ENCODE measurements at regions not wholly inside any gene's neighbourhood (a gene's known extent, or its start where the extent isn't known, plus 50 kb on each side); places are given as distances from the start of the nearest gene placed in this dataset.

DNA sequence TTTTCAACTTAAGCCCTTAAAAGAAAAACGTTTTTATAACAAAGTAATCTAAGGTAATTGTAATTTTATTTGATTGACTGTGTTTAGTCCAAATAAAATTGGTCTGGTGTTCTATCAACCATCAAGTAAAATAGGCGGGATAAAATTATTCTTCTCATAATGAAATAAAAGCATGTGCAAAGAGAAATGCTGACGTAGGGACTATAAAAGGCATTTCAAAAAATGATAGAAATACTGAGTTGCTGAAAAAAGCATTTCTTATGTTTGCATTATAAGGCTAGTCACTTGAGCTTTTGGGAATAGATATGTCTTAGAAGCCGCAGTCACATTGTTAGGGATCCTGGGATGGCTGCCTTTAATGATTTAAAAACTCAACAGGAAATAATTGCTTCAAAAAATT is 608.0 kb upstream of the JAG1 start:
- no peak for DNase-seq (ENCODE audit: low spot score)

DNA sequence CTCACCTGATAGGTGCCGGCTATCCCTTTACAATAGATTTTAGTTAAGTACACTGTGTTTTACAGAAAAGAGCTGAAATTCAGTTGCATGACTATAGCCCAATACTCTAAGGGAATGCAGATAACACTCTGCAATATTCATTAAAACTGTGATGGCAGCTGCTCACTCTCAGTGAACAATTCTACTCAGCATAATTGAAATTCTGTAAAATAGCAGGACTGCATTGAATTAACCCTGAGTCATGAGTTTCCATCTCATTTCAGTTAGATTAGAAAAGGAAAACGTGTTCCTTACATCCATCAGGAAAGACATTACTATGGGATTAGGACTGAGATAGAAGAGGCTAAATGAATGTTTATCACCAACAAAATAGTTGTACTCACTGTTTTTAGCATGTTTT is 613.3 kb upstream of the JAG1 start:
- DNase-seq (ENCODE audit: low spot score), result no peak

DNA sequence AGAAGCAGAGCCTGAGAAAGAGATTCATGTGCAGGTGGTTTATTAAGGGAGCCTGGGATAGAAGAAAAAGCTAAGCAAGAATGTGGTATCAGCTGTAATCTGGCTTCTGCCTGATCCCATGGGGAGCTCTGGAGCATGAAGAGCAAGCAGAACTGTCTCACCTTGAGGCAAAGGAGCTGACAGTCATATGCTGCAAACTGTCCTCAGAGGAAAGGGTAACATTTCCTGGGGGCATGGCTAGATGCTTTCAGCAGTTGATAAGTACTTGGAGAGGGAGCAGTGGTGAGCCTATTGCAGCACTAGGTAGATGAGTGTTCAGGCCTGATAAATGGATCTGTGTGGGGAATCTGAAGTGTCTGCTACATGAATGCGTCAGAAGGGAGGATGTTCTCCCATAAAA is 621.5 kb upstream of the BTBD3 start:
- DNase-seq (ENCODE audit: low spot score), result no peak

DNA sequence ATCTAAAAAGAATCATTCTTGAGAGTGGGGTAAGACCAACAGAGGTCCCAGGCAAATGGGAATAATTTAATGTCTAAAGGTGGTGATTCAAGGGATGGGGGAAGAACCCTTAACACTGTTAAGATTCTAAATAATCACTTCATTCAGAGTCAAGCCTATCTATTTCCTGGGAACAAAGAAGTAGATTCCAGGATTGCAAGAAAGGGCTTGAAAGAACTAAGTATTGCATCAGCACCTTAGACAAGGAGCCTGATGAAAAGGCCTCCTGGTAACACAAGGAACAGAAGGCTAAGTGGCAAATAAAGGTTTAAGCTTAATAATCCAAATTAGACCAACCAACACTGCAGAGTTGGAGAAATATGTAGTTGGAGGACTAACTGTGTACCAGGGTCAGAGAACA is 620.7 kb upstream of the BTBD3 start:
- DNase-seq (ENCODE audit: low spot score), result no peak

- no peak for DNase-seq (ENCODE audit: low spot score)
Measured at GRCh38 chr20:11301699-11302098, 616.0 kb upstream of the BTBD3 start.

GRCh38 chr20:11302436-11302835 is 615.3 kb upstream of the BTBD3 start:
- no peak for DNase-seq (ENCODE audit: low spot score)

DNA sequence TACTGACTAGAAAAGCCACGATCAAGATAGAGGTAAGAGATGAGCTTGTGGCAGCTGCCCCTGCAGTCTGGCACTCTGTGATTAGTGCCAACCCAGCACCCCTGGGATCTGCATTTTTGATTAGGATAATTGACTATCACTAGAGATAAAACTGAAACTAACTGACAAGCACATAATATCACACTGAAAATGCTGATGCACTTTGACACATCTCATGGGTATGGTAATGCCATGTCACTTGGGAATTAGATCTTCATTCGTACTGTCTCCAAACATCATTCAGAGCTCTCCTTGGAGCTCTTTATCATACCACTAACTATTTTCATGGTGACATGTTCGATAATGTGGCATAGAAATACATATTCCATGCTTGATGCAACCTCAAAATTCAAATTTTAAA is 612.9 kb upstream of the BTBD3 start:
- no peak for DNase-seq (ENCODE audit: low spot score)

DNA sequence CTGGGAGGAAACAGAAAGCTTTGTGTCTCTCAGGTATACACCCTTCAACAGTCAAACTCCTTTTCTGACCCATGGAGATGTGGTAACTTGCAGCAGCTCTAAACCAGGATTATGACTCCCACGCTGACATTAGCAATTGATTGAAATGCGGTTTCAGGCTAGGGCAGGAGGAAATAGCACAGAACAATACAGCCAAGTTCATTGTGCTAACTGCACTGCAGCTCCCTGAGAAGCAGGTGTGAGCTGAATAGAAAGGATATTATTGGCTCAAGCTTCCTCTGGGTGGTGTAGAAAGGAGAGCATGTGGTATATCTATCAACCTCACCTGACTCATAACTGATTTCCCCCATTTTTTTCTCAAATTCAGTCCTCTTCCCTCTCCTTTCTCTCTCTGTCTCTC is 612.3 kb upstream of the BTBD3 start:
- DNase-seq (ENCODE audit: low spot score), result no peak

DNA sequence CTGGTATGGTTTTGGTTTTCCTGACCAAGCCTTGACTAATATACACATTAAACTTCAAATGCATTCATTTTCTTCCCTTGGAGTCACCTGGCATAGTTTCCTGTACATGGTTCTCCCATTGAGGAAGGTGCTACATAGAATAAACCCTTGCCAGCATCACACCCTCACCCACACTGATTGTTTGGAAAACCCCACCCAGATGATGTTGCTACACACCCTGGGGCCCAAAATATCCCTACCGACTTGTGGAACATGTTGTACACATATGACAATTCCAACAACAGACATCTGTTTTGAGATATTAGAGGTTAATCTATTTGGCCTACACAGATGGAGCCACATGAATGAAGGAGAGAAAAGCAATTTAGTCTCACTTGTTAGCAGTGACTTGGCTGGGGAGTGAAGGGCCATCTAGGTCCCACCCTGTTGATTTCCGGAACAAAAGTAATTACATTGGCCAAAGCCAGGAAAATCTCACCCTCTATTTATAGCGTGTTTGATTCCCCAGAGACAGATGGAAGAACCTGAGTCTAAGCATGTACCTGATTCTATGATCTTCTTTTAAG is 606.0 kb upstream of the BTBD3 start:
- DNase-seq (ENCODE audit: low spot score), result no peak

DNA sequence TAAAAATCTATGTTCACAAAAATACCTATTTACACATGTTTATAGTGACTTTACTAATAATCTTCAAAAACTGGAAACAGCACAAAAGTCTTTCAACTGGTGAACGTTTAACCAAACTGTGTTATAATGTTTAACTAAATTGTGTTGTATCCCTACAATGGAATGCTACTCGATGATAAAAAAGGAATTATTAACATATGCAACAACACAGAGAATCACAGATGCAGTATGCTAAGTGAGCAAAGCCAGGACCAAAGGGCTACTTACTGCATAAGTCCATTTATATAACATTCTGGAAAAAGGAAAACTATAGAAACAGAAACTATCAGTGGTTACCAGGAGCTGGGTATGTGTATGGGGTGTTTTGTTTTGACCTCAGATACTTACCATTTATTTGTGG is 602.2 kb upstream of the BTBD3 start:
- no peak for DNase-seq (ENCODE audit: low spot score)

- no peak for DNase-seq (ENCODE audit: low spot score)
Measured at GRCh38 chr20:11316244-11316643, 601.4 kb upstream of the BTBD3 start.

- DNase-seq (ENCODE audit: low spot score), result no peak
Measured at GRCh38 chr20:11320033-11320432, 597.7 kb upstream of the BTBD3 start.

DNA sequence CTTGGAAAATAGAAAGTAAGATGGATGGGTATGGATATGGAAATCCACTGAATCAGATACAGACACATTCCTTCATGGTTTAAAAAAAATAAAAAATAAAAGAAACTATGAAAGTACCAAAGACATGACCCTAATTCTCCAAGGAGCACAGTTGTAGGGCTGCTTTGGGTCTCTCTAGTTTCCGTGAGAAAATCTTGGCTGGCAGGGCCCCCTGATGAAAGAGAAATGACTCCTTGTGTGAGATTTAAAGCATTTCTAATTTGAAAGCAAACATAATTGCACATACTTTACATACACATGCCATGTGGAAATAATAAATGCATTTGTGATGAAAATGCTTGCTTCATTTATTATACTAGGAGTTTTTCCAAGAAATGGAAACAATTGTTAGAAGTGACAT is 593.9 kb upstream of the BTBD3 start:
- no peak for DNase-seq (ENCODE audit: low spot score)

DNA sequence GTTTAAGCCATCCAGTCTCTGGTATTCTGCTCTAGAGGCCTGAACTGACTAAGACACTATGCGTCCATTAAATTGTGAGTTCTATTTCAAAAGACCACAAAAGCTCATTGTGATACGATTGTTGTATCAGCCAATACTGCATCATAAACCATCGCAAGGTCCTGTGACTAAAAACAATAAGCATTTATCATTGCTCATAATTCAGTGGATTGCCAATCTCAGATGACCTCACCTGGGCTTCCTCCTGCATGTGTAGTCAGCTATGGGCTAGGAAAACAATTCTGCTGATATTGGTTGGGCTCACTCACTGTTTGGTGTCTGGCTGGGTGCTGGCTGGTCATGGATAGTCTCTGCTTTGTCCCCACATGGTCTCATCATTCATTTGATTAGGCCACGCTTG is 592.7 kb upstream of the BTBD3 start:
- DNase-seq (ENCODE audit: low spot score), result no peak

- DNase-seq (ENCODE audit: low spot score), result no peak
Measured at GRCh38 chr20:11328839-11329238, 588.9 kb upstream of the BTBD3 start.

- DNase-seq (ENCODE audit: low spot score), result no peak
Measured at GRCh38 chr20:11329271-11329670, 588.4 kb upstream of the BTBD3 start.

GRCh38 chr20:11331096-11331495 is 586.6 kb upstream of the BTBD3 start:
- no peak for DNase-seq (ENCODE audit: low spot score)

- no peak for DNase-seq (ENCODE audit: low spot score)
Measured at GRCh38 chr20:11332381-11332780, 585.3 kb upstream of the BTBD3 start.

- no peak for DNase-seq (ENCODE audit: low spot score)
Measured at GRCh38 chr20:11333634-11334033, 584.1 kb upstream of the BTBD3 start.

GRCh38 chr20:11337361-11338130 is 580.1 kb upstream of the BTBD3 start:
- no peak for DNase-seq (ENCODE audit: low spot score)

GRCh38 chr20:11338496-11339306 is 579.0 kb upstream of the BTBD3 start:
- DNase-seq (ENCODE audit: low spot score), result no peak

- no peak for DNase-seq (ENCODE audit: low spot score)
Measured at GRCh38 chr20:11344939-11345338, 572.8 kb upstream of the BTBD3 start.

DNA sequence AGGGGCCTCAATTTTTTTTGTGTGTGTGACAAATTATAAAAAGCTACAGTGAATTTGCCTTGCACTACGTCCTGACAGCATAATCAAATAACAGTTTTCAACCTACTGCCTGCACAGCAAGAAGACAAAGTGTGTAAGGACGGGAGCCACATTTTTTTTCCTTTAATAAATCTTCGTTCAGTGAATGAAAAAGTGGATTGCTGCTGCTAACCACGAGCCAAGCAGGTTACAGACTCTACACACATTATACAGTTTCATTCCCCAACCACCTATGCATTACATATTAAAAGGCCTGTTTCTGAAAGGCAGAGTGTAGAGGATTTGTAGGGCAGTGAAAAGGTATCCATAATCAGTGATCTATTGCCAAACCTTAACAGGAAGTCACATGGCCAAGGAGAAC is 570.0 kb upstream of the BTBD3 start:
- DNase-seq (ENCODE audit: low spot score), result no peak
